ENCODE measurements at regions not wholly inside any gene's neighbourhood (a gene's known extent, or its start where the extent isn't known, plus 50 kb on each side); places are given as distances from the start of the nearest gene placed in this dataset.
A peak's percentile ranks its signal among the peaks of the same experiment; 100 is the strongest.
"Not testable (repeated sequence)": the region's sequence is repeated elsewhere in the genome, so short reads cannot be mapped to it uniquely, and the experiment has no call there.

DNA sequence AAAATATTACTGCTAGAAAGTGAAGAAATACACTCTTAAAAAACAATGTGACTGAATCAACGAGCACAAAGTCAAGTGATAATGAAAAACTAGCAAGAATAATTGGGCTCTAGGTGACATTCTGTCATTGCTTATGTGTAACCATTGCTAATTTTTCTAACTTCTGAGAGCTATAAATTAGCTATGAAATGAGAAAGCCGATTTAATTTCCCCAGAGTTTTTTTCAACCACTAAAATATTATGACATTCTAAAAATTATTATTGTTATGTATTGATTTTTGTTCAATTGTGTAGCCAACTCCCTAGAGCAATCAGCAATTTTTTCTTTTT is 458.6 kb upstream of the ATXN8OS start:
- no peak for FAIRE-seq

DNA sequence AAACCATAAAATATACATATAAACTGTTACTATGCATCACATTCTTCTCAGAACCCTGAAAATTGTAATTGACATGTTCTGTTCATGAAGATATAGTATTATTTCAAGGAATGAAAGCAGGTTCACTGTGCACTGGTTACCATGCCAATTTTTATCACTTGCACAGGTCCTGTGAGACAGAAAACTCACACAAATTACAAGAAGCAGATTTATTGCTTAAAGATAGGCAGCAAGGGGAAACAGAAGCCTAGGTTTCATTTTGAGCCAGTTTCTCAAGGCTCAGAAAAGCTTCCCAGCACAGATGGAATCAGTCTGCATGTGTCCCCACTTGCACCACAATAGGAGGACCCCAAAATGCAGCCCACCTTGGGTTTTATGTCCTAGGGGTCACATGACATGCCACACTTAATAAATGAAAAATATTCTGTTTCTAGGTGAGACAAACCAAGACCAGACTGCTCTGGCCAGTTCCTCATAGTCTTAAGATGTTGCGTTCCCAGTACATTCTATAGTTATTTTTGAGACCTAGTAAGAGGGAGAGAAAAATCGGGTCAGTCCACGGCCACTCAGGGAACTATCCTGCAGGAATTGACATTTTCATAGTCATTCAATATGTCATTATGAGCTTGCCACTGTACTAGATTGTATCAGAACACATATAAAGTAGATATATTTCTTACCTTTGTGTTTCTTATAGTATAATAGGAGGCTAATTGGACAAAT is 459.1 kb upstream of the ATXN8OS start:
- no peak for FAIRE-seq

DNA sequence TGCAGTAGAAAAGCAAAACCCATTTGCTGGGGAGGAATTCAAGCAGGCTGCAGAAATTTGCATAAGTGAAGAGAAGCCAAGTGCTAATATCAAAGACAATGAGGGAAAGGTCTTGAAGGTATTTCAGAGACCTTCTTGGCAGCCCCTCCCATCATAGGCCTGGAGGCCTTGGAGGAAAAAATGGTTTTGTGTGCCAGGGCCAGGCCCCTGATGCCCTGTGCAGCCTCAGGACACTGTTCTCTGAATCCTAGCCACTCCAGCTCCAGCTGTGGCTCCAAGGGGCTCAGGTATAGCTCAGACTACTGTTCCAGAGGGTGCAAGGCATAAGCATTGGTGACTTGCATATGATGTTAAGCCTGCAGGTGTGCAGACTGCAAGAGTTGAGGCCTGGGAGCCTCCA is 463.2 kb upstream of the ATXN8OS start:
- no peak for FAIRE-seq

DNA sequence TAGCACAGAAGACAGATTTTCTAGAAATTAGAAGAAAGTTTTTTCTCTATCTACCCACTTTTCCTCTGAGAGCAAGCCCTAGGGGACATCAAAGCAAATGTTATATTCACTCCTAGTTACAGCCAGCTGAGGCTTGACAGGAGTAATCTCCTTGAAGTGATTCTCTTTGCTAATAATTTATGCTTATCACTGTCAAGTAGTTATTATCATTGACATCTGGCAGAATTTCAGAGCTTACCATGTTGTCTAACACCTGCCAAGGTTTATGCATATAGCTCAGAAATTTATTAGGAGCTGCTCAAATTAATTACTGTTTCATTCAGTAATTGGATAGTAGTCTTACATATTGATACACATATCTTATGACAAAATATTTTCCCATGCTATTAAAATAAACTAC is 465.9 kb upstream of the ATXN8OS start:
- no peak for FAIRE-seq

- peak; percentile 36 for FAIRE-seq
Measured at GRCh38 chr13:69633044-69633443, 474.6 kb upstream of the ATXN8OS start.

GRCh38 chr13:69623973-69624372 is 483.7 kb upstream of the ATXN8OS start:
- no peak for FAIRE-seq

- no peak for FAIRE-seq
Measured at GRCh38 chr13:69619651-69620050, 488.0 kb upstream of the ATXN8OS start.

GRCh38 chr13:69618838-69619237 is 488.8 kb upstream of the ATXN8OS start:
- no peak for FAIRE-seq

GRCh38 chr13:69618393-69618792 is 489.2 kb upstream of the ATXN8OS start:
- no peak for FAIRE-seq

DNA sequence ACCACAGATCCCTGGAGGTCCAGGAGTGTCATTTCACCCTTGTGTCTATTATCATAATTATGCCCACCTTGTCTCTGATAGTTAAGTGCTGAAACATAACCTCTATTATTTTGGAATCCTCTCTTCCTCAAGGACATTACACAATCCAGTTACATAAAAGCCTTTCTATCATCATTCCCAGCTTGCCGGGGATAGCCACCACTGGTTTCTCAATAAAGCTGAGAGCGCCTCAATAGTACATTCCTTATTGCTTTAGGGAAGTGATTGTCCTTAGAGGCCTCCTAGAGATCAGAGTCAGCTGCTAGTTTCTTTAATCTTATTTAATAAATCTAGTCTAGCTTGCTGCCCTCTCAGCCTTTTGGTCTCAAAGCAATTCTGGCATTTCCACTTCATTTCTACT is 490.0 kb upstream of the ATXN8OS start:
- FAIRE-seq: no peak

DNA sequence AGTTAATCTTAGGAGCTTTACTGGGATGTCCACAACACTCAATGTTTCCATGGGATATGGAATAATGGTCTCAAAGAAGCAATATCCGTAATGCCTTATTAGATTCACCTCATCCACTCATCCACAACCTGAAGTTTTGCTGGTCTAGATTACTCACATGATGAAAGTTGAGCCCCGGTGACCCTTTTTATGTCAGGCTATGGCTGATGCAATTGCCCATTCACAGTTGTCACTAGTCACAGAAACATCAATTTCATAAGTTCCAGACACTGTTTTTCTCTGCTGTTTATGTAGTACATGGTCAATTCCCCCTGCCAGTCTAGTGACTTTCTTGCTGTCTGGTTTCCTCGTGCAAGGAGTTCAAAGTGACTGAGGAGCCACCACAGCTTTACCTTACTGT is 491.2 kb upstream of the ATXN8OS start:
- FAIRE-seq: no peak

DNA sequence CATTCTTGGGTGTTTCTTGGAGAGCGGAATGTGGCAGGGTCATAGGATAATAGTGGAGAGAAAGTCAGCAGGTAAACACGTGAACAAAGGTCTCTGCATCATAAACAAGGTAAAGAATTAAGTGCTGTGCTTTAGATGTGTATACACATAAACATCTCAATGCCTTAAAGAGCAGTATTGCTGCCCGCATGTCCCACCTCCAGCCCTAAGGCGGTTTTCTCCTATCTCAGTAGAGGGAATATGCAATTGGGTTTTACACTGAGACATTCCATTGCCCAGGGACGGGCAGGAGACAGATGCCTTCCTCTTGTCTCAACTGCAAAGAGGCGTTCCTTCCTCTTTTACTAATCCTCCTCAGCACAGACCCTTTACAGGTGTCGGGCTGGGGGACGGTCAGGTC is 492.6 kb upstream of the ATXN8OS start:
- not testable (repeated sequence) for FAIRE-seq

DNA sequence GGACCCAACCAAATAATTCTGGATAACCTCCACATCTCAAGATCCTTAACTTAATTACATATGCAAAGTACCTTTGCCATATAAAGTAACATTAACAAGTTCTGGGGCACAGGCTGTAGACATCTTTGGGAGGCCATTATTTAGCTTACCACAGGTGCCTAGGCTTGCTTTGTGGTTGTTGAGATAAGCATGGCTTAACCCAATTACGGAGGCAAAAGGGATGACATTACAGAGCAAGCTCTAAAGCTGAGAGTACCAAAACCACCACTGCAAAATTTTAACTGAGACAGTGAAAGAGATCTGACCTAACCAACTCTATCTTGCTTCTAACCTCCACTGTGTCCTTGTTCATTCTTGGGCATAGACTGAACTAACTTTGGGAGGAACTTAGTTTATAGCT is 502.9 kb upstream of the ATXN8OS start:
- FAIRE-seq: no peak

- no peak for FAIRE-seq
Measured at GRCh38 chr13:69603144-69603853, 504.3 kb upstream of the ATXN8OS start.

GRCh38 chr13:69601661-69602060 is 506.0 kb upstream of the ATXN8OS start:
- no peak for FAIRE-seq

DNA sequence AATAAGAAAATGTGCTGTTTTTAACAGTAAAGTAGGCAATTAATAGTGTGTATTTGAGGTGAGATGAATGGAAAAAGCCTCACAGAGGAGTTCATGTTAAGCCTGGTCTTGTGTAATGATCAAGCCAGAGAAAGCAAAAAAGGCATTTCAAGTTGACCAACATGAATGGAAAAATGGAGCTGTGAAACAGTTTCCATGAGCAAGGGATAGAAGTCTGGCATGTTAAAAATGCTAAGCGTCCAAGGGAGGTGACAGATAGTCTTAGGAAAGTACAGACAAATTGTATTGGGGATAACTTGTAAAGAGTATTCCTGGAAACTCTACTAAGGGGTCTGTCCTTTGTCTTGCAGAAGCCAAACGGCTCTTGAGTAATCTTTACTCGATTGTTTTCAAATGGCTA is 506.8 kb upstream of the ATXN8OS start:
- FAIRE-seq: no peak

- FAIRE-seq: no peak
Measured at GRCh38 chr13:69597088-69597487, 510.5 kb upstream of the ATXN8OS start.

- FAIRE-seq: no peak
Measured at GRCh38 chr13:69595181-69595580, 512.4 kb upstream of the ATXN8OS start.

DNA sequence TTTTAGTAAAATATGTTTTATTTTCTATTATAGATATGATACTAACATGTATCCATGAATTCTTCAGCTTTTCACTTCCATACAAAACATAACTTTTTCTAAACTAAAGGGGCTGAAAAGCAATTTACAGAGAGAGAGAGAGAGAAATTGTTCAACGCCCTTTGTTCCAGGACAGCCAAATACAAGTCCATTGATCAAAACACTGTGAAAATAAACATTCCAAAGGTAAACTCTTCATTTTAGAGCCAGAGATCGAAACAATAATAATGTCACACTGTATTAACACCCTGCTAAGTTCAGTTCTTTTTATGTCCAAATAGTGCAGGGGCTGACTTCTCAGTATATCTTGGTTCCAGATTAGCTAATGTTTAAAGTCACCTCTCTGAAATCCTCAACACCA is 516.2 kb upstream of the ATXN8OS start:
- no peak for FAIRE-seq

DNA sequence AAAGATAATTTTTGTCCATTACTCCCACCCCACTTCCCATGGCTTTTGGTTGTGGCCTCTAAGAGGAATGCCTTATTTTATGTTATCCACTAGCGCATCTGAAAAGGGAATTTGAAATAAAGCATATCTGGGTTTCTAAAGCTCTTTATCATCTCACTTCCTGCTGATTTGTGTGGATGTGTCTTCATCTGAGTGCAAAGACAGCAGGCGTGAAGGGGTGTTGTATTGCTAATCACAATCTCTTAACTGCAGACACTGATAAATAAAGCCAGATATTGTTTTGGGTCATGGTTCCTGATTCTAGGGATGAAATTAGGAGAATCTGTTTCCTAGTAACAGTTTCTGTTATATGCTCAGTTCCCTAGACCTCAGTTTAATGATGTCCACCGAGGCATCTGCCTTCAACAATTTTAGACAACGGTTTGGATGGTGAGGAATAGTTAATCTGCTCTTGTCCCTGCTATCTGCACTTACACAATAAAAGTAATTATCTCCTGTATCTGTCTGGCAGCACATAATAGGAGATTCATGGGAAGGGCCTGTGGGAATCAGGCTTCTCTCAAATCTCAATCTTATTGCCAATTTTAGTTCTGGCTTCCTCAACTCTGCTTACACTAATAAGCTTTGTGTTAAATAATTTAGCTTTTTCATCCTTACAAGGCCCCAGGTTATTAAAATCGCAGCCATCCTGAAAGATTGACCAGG is 517.9 kb upstream of the ATXN8OS start:
- no peak for FAIRE-seq

- FAIRE-seq: no peak
Measured at GRCh38 chr13:69585656-69586055, 522.0 kb upstream of the ATXN8OS start.

- FAIRE-seq: no peak
Measured at GRCh38 chr13:69580255-69580654, 527.4 kb upstream of the ATXN8OS start.

DNA sequence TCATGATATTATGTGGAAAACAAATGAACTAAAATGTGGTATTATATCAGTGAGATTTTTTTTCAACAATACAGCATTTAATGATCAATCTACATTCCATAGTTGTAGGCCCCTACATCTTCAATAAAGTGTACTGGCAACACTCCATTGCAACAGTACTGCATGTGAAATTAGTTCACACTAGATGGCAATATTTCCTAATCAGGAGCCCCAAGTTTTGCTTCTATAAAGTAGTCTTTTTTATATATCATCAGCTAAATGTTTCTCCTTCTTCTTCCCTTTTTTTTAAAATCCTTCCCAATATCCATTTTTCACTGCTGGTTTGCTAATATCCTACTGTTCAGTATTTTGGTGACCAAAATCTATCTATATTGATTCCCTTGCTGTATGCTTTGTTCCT is 528.3 kb upstream of the ATXN8OS start:
- no peak for FAIRE-seq

All from colon (tissue), 2 donors.